CD14-positive monocyte (primary cell): ENCODE measurements at regions not wholly inside any gene's neighbourhood (a gene's known extent, or its start where the extent isn't known, plus 50 kb on each side); places are given as distances from the start of the nearest gene placed in this dataset.

ENCODE experiments used
- DNase-seq, 3 donors: peaks; one replicate each; pipeline ENCODE4 v3.0.0-alpha.2; 2011 to 2022
- H2AFZ ChIP-seq: 2 replicates; pipeline ENCODE4 v1.6.0; 2012; ENCODE audit warnings: mild to moderate bottlenecking, low read depth, low read length, inconsistent platforms; ENCODE audit not compliant: insufficient read depth, poor library complexity, severe bottlenecking
- H3K27ac ChIP-seq, 2 donors: 1 replicate in 1 of 2; 2 replicates in 1 of 2; pipeline ENCODE4 v1.5.1; 2012 to 2013; ENCODE audit warnings: low read length in 2 of 2, control low read depth in 1 of 2, inconsistent platforms in 1 of 2, low read depth in 1 of 2, mild to moderate bottlenecking in 1 of 2
- H3K27me3 ChIP-seq, 2 donors: one replicate each; pipeline versions ENCODE4 v1.6.0 to v1.6.1; 2011 to 2013; ENCODE audit warnings: low read length in 2 of 2; ENCODE audit not compliant: control insufficient read depth in 2 of 2, insufficient read depth in 2 of 2
- H3K36me3 ChIP-seq, 2 donors: replicated peaks in 1 of 2; 1 replicate in 1 of 2; 2 replicates in 1 of 2; pipeline versions ENCODE4 v1.5.1 to v1.6.1; 2012 to 2013; ENCODE audit warnings: low read length in 2 of 2, control low read depth in 1 of 2, inconsistent platforms in 1 of 2, mild to moderate bottlenecking in 1 of 2; ENCODE audit not compliant: insufficient read depth in 2 of 2, control insufficient read depth in 1 of 2
- H3K4me1 ChIP-seq, 2 donors: 1 replicate in 1 of 2; 2 replicates in 1 of 2; pipeline versions ENCODE4 v1.5.1 to v1.6.1; 2012 to 2013; ENCODE audit warnings: low read length in 2 of 2, control low read depth in 1 of 2, inconsistent platforms in 1 of 2, mild to moderate bottlenecking in 1 of 2, moderate library complexity in 1 of 2; ENCODE audit not compliant: insufficient read depth in 2 of 2, control insufficient read depth in 1 of 2
- H3K4me2 ChIP-seq: replicated peaks from 2 replicates; pipeline ENCODE3; 2012; ENCODE audit warnings: low read length, moderate library complexity, mild to moderate bottlenecking; ENCODE audit not compliant: poor library complexity, severe bottlenecking; ENCODE audit errors: extremely low read depth
- H3K4me3 ChIP-seq, 3 experiments: fragments of 200-600 bp in 1 of 3; sonication (generic) in 1 of 3; replicated peaks in 1 of 3; 1 replicate in 2 of 3; 2 replicates in 1 of 3; pipeline ENCODE4 v1.5.1; 2011 to 2013; ENCODE audit warnings: low read length in 3 of 3, mild to moderate bottlenecking in 3 of 3, control low read depth in 2 of 3, low read depth in 2 of 3, inconsistent platforms in 1 of 3, moderate library complexity in 1 of 3
- H3K79me2 ChIP-seq: 2 replicates; pipeline ENCODE4 v1.6.0; 2012; ENCODE audit warnings: mild to moderate bottlenecking, control low read depth, inconsistent platforms, low read length, moderate library complexity; ENCODE audit not compliant: insufficient read depth
- H3K9ac ChIP-seq: 2 replicates; pipeline ENCODE4 v1.6.0; 2017; ENCODE audit warnings: low read length, mild to moderate bottlenecking; ENCODE audit not compliant: insufficient read depth, poor library complexity, severe bottlenecking
- H3K9me3 ChIP-seq, 2 donors: replicated peaks in 1 of 2; 1 replicate in 1 of 2; 2 replicates in 1 of 2; pipeline versions ENCODE4 v1.5.1 to v1.6.1; 2012 to 2013; ENCODE audit warnings: low read length in 2 of 2, control low read depth in 1 of 2; ENCODE audit not compliant: control insufficient read depth in 1 of 2, insufficient read depth in 1 of 2
- H4K20me1 ChIP-seq: 2 replicates; pipeline ENCODE4 v1.6.0; 2012; ENCODE audit warnings: mild to moderate bottlenecking, low read length, control low read depth, moderate library complexity; ENCODE audit not compliant: insufficient read depth
- H3K27ac Mint-ChIP-seq, 7 donors: one replicate each; pipeline ENCODE4 v1.8.0; 2020; ENCODE audit warnings: mild to moderate bottlenecking in 7 of 7, mixed read lengths in 7 of 7, moderate library complexity in 6 of 7, inconsistent platforms in 2 of 7
- H3K27me3 Mint-ChIP-seq, 3 donors: one replicate each; pipeline ENCODE4 v1.8.0; 2021 to 2022; ENCODE audit warnings: low read depth in 3 of 3, mild to moderate bottlenecking in 3 of 3, mixed read lengths in 3 of 3, moderate library complexity in 3 of 3, inconsistent platforms in 1 of 3
- H3K36me3 Mint-ChIP-seq, 2 donors: one replicate each; pipeline ENCODE4 v1.8.0; 2020; ENCODE audit warnings: mixed read lengths in 2 of 2, inconsistent platforms in 1 of 2, mild to moderate bottlenecking in 1 of 2
- H3K4me1 Mint-ChIP-seq: one replicate; pipeline ENCODE4 v1.8.0; 2020; ENCODE audit warnings: mild to moderate bottlenecking, mixed read lengths
- H3K4me3 Mint-ChIP-seq, 2 donors: one replicate each; pipeline ENCODE4 v1.8.0; 2020; ENCODE audit warnings: mild to moderate bottlenecking in 2 of 2, mixed read lengths in 2 of 2, moderate library complexity in 1 of 2
- H3K9me3 Mint-ChIP-seq, 7 donors: one replicate each; pipeline ENCODE4 v1.8.0; 2020 to 2022; ENCODE audit warnings: mixed read lengths in 7 of 7, mild to moderate bottlenecking in 6 of 7, moderate library complexity in 6 of 7, inconsistent platforms in 2 of 7
- WGBS: methylation state at CpG from one replicate; pipeline ENCODE4 v1.1.5; 2013; ENCODE audit warnings: missing lambda C conversion rate; ENCODE audit not compliant: insufficient coverage; 5-methylcytosine and 5-hydroxymethylcytosine counted together
- intact Hi-C, 2 donors: fragments of 100-400 bp; cut with micrococcal nuclease; formaldehyde crosslinking; loops; one replicate each; pipeline versions ENCODE4 v1.15.0 to v1.15.1; 2023
- TF ChIP-seq, protein P1 (sequence below): fragments of 200-600 bp; IDR thresholded peaks from one replicate; pipeline ENCODE4 v1.8.0; 2022; ENCODE audit warnings: antibody characterized with exemption, mild to moderate bottlenecking

DNA sequence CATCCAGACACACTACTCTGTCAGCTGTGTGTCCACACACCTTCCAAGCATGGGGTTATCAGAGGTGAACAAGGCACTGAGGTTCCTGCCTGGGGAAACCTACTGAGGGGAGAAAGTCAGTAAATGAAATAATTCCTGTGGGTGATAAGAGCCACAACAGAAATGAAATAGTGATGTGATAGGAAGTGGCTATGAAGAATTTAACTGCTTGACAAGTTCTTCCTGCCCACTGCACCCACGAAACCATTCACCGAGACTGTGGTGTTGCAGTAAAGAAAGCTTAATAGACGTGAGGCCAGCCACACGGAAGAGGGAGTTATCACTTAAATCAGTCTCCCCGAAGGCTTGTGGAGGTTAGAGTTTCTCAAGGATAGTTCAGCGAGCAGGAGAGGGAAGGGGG lies 353.1 kb downstream of the UQCRFS1 start:
- H3K27me3 Mint-ChIP-seq, result peaks cover 0 to 2% (median 0%) of the 10 kb centered on the region in 3 donors

DNA sequence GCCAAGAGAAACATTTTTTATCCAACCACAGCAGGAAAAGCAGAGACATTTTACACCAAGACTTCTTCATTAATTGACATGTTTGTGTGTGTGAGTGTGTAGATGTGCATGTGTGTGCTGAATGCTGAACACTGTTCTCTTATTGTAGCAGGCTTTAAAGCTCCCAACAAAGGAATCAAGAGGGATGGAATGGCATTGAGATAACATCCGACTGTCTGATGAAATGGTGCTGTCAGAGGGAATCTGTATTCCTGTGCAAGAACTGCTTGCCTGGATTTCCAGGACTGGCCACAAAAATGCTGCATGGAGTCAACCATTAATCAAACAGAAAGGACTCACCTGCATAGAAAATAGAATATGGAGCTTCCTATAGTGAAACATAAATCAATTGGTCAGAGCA lies 354.0 kb downstream of the UQCRFS1 start:
- Mint-ChIP-seq H3K36me3 (no peaks in the 10 kb centered on the region), H3K27ac (no peak overlapping the region), H3K27me3 (peaks cover 0 to 2% (median 0%) of the 10 kb centered on the region in 3 donors), H3K9me3 (peaks cover 0 to 9% (median 2%) of the 10 kb centered on the region in 7 donors), H3K4me1 (no peaks in the 10 kb centered on the region), H3K4me3 (no peak overlapping the region)
- Histone ChIP-seq H3K4me3 (no peak overlapping the region), H3K27me3 (no peaks in the 10 kb centered on the region), H3K9me3 (peaks cover 5 to 6% of the 10 kb centered on the region in 2 donors), H3K9ac (no peak overlapping the region), H3K79me2 (no peaks in the 10 kb centered on the region), H4K20me1 (no peaks in the 10 kb centered on the region), H3K4me1 (no peaks in the 10 kb centered on the region), H2AFZ (no peak overlapping the region), H3K36me3 (no peaks in the 10 kb centered on the region), H3K4me2 (no peak overlapping the region), H3K27ac (no peak overlapping the region)
- intact Hi-C loops, result no loop called here
- DNase-seq, result no peak
- TF ChIP-seq, protein P1, sequence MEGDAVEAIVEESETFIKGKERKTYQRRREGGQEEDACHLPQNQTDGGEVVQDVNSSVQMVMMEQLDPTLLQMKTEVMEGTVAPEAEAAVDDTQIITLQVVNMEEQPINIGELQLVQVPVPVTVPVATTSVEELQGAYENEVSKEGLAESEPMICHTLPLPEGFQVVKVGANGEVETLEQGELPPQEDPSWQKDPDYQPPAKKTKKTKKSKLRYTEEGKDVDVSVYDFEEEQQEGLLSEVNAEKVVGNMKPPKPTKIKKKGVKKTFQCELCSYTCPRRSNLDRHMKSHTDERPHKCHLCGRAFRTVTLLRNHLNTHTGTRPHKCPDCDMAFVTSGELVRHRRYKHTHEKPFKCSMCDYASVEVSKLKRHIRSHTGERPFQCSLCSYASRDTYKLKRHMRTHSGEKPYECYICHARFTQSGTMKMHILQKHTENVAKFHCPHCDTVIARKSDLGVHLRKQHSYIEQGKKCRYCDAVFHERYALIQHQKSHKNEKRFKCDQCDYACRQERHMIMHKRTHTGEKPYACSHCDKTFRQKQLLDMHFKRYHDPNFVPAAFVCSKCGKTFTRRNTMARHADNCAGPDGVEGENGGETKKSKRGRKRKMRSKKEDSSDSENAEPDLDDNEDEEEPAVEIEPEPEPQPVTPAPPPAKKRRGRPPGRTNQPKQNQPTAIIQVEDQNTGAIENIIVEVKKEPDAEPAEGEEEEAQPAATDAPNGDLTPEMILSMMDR, result no peak
- 80% methylated on average over 1 of the region's 1 CpG for WGBS

More for the DNA sequence above, 353.1 kb downstream of the UQCRFS1 start:
- Histone ChIP-seq H3K4me2 (no peak overlapping the region), H3K9me3 (no peaks in the 10 kb centered on the region), H4K20me1 (no peaks in the 10 kb centered on the region), H3K79me2 (no peaks in the 10 kb centered on the region), H3K9ac (no peak overlapping the region), H3K36me3 (no peaks in the 10 kb centered on the region), H3K4me3 (no peak overlapping the region), H3K27ac (no peak overlapping the region), H3K4me1 (no peaks in the 10 kb centered on the region), H2AFZ (no peak overlapping the region), H3K27me3 (no peaks in the 10 kb centered on the region)
- no peak overlapping the region for H3K4me3 Mint-ChIP-seq
- peaks cover 0 to 4% (median 0%) of the 10 kb centered on the region in 7 donors for H3K9me3 Mint-ChIP-seq
- no peaks in the 10 kb centered on the region for H3K36me3 Mint-ChIP-seq
- TF ChIP-seq, protein P1, result no peak
- H3K4me1 Mint-ChIP-seq, result no peaks in the 10 kb centered on the region
- no peak for DNase-seq
- no peak overlapping the region for H3K27ac Mint-ChIP-seq
- intact Hi-C loops, result no loop called here
- no CpG with 5 or more reads among the region's 6 CpGs for WGBS
